Left ventricle myocardium superior (tissue), 1 donor: ENCODE measurements at regions not wholly inside any gene's neighbourhood (a gene's known extent, or its start where the extent isn't known, plus 50 kb on each side); places are given as distances from the start of the nearest gene placed in this dataset.

ENCODE experiments used
- ATAC-seq: fragments of 200-7000 bp; cut with Tn5 transposase; one replicate; pipeline ENCODE4 v1.9.1; 2020; ENCODE audit warnings: mild to moderate bottlenecking, moderate library complexity
- DNase-seq: peaks from one replicate; pipeline ENCODE4 v3.0.0-alpha.2; 2020
- intact Hi-C: fragments of 100-400 bp; cut with micrococcal nuclease; formaldehyde crosslinking; loops from one replicate; pipeline ENCODE4 v1.11.0; 2022
- donor health status: DM: no; HTN: yes; CAD: no; lungs with severe emphysema.

GRCh38 chr3:153097213-153097612, 64.8 kb upstream of the RAP2B start:
- DNase-seq (no peak), ATAC-seq (no peak)
- intact Hi-C loops: no loop called here

GRCh38 chr3:153099131-153099530, 62.9 kb upstream of the RAP2B start:
- no peak for DNase-seq
- intact Hi-C loops: no loop called here
- ATAC-seq: no peak

GRCh38 chr3:153103406-153103945, 58.5 kb upstream of the RAP2B start:
- DNase-seq (no peak), ATAC-seq (no peak)
- intact Hi-C loops: no loop called here

GRCh38 chr3:153110041-153110440, 52.0 kb upstream of the RAP2B start:
- DNase-seq (no peak), ATAC-seq (no peak)
- intact Hi-C loops: no loop called here

DNA sequence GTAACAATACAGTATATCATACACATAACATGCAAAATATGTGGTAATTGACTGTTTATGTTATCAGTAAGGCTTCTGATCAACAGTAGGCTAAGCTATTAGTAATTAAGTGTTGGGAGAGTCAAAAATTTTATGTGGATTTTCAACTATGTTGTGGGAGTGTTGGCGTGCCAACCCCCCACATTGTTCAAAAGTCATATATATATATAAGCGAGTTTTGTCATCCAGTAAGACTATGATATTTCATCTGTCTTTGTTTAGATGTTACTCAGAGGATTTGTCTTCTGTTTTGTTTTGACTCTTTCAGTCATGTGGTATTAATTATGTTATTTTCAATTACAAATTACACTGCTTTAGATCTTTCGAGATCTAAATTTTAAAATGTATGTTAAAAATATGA, 51.0 kb upstream of the RAP2B start:
- intact Hi-C loops: no loop called here
- no peak for DNase-seq
- ATAC-seq: no peak
